GM18502 (cell line): ENCODE measurements at regions not wholly inside any gene's neighbourhood (a gene's known extent, or its start where the extent isn't known, plus 50 kb on each side); places are given as distances from the start of the nearest gene placed in this dataset.

Experiments
- ATAC-seq: cut with Tn5 transposase; IDR thresholded peaks from one replicate; pipeline ENCODE4 v1.9.1; 2021; ENCODE audit warnings: mild to moderate bottlenecking; ENCODE audit not compliant: unreplicated experiment, poor library complexity

DNA sequence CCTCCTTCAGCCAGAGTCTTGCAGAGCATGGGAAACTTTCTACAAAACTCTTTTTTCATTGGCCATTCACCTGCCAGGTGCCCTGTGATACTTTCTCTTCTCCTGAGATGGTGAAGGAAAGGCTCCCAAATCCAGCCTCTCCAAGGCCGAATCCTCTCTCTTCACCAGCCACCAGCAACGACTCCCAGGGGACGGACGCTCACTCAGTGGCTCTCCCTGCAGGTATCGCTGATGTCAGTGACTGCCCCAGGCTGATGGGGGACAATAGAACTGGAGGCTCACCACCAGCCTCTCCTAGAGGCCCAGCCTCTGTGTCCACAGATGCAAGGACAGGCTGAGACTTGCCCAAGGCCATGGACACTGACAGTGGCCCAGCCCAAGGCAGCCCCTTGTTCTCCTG, 204.1 kb downstream of the BCL11B start:
- no peak for ATAC-seq

DNA sequence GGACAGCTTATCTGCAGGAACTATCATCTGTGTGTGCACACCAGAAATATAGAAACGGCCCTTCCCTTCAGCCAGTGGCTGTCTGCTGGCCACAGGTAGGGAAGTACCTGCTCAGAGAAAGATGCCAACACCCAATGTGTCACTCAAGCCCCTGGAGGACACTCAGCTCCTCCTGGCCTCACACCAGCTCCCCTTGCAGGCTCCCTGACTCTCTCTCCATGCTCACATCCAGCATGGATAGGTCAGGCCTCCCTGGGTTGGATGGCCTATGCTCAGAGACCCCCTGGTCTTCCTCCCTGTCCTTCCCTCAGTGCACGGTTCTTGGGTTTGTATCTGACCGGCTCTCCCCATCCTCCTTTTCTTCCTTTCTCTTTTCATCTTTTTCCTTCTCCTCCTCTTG, 202.1 kb downstream of the BCL11B start:
- ATAC-seq: no peak

- no peak for ATAC-seq
Measured at GRCh38 chr14:99072433-99072832, 199.6 kb downstream of the BCL11B start.

DNA sequence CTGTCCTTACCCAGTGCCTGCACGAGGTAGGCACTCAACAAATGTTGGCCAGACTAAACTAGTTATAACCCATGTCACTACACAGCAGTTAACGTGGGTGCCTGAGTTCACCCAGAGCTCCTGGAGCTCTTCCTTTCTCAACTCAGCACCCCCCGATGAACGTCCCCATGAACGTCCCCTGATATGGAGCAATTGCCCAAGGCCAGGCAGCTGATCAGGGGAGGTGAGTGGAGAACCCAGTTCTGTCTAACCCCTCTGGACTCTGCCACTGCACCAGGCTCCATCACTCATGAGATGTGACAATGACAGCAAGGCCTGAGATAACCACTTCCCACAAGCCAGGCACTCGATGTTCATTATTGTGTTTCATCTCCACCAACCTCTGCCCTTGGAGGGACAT, 199.0 kb downstream of the BCL11B start:
- no peak for ATAC-seq

GRCh38 chr14:99073431-99073830, 198.6 kb downstream of the BCL11B start:
- no peak for ATAC-seq

DNA sequence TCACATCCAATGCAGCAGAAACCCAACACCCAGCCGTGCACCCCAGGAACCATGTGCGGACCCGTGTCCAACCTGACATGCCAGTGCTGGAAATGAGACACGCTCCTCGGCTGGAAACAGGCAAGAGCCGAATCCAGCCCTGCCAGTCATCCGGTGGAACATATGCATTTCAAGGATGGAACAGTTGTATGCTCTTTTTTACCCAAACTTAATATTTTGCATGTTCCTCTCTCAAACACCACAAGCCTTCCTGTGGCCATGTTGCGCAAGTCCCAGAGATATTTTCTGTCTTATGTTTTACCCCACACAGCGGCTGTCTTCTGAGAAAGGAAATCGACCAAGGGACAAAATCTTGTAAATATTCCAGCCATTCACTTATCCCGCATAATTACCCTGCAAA, 196.9 kb downstream of the BCL11B start:
- ATAC-seq: no peak

DNA sequence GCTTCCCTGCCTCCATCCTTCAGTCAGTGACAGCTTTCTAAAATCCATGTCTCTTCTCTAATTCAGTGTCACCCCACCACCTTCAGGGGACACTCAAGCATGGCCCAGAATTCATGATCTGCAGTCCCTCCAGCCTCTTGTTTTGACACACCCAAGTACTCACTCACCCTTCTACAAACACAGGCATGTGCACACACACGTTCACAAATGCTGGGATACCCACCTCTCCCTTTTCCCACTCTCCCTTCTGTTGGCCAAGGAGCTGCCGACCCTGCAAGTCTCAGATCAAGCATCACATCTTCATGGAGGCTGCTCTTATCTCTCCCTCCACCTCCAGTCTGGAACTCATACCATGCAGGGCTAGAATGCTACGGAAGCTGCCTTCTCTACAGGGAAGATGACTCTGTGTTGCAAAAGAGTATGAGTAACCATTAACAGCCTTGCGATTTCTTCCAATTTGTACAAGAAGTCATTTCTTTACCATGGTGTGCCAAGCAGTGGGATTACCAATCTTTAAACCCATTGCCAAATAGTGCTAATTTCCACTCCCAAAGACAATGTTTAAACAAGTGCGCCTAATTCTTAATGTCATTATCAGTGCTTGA, 196.1 kb downstream of the BCL11B start:
- no peak for ATAC-seq

DNA sequence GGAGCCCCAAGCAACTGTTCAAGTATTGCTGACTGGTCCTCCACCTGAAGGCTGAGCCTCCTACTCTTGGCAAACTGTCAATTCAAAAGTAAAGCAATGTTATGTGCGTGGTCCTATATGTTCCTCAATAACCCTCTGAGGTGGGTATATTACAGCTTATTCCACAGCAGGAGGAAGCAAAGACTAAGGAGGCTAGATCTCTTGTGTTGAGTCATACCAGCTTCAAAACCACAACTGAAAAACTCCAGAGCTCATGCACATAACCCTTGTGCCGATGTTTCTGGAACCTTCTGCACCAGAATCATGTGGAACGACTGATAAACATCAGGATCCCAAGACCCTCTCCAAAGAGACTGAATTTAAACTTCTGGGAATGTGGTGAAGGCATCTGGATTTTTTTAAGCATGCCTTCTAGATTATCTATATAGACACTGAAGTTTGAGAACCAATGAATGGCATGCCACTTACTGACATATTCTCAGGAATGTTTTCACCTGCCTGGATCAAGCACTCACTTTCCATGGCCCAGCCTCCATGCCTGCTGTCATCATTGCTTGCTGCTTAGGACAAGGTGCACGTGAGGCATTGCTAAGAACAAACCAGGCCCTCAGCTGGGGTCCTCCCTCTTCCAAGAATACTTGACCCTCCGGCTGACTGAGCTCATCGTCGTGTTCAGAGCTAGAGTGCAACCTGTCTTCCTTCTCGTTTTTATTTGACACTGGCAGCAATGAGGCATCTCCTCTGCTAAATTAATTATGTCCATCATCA, 194.7 kb downstream of the BCL11B start:
- ATAC-seq: no peak

- no peak for ATAC-seq
Measured at GRCh38 chr14:99077844-99078236, 194.2 kb downstream of the BCL11B start.

GRCh38 chr14:99078426-99078825, 193.6 kb downstream of the BCL11B start:
- ATAC-seq: no peak

DNA sequence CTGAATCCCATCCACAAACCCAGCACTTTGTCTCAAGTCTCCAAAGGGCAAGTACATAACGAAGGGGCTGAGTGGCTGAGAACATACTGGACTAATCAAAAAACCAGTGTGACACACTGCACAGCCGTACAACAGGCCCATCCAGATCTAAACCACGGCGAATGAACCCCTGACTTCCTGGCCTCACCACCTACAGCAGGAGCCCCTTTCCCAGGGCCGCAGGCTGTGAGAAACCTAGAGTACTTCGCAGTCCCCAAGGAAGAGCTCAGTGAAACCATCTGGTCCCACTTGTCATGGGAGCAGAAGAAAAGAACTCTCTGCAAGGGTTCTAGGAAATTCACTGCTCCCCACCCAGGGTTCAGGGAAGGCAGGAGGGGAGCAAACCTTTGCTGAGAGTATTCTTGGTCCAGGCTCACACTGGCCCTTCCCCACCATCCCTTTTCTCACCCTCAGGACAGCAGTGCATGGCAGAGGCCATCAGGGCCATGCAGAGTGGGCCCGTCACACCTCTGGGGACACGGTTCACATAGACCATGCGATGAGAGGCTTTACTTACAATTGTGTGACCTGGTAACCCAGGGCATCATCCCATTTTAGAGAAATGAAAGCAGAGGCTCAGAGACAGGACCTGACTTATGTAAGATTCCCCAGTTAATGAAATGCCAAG, 192.8 kb downstream of the BCL11B start:
- ATAC-seq: no peak

DNA sequence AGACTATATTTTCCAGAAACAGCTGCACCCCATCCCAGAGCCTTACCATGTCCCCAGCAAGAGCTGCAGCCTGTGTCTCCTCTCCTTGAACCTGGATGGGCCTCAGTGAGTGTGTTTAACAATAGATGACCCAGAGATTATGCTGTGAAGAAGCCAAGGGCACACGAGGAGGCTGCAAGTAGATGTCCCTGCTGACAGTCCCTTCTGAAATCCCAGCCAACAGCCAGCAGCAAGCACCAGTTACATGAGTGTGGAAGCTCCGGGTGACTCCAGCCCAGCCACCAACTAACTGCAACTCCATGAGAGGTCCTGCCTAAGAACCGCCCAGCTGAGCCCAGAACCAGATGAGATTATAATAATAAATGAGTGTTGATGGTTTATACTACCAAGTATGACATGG, 191.7 kb downstream of the BCL11B start:
- no peak for ATAC-seq

DNA sequence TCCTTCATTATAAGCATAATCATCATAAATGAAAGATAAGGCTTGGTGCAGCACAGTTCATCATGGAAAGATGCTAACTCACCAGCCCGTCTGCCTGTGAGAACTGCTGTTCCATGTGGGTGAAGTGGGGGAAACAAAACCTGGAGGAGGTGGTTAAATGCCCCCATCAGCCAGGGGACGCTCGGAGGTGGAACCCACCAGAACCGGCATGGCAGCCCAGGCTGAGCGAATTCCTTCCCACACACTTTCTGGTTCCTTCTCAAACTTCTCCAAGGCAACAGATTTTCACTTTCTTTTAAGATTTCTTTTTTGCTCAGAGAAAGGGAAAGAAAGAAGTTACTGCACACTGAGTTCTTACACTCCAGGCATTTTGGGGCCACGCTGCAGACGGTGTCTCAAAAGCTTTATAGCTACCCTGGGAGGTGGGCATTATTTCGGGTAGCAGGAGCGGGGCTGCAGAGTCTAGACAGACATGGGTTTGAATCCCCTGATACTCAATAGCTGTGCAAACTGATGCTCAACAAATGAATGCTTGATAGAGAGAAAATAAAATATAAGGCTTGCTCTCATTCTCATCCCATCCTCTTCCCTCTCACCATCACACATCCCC, 190.7 kb downstream of the BCL11B start:
- ATAC-seq: no peak

DNA sequence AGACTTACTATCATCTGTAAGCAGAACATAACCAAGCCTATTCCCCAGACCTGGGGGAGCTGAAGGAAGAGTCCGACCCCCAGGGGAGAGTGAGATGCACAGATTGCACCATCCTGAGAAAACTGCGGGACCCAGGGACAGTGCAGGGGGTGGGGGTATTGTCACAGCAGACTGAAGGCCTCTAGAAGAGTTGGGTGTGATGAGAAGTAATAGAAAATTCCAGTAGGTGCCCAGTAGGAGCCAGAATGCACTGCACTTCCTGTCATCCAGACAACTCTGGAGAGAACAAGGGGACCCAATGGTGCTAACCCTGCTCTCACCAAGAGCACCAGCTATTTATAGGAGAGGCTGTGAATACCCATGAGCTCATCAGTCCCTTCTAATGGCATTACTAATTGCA, 190.1 kb downstream of the BCL11B start:
- no peak for ATAC-seq

DNA sequence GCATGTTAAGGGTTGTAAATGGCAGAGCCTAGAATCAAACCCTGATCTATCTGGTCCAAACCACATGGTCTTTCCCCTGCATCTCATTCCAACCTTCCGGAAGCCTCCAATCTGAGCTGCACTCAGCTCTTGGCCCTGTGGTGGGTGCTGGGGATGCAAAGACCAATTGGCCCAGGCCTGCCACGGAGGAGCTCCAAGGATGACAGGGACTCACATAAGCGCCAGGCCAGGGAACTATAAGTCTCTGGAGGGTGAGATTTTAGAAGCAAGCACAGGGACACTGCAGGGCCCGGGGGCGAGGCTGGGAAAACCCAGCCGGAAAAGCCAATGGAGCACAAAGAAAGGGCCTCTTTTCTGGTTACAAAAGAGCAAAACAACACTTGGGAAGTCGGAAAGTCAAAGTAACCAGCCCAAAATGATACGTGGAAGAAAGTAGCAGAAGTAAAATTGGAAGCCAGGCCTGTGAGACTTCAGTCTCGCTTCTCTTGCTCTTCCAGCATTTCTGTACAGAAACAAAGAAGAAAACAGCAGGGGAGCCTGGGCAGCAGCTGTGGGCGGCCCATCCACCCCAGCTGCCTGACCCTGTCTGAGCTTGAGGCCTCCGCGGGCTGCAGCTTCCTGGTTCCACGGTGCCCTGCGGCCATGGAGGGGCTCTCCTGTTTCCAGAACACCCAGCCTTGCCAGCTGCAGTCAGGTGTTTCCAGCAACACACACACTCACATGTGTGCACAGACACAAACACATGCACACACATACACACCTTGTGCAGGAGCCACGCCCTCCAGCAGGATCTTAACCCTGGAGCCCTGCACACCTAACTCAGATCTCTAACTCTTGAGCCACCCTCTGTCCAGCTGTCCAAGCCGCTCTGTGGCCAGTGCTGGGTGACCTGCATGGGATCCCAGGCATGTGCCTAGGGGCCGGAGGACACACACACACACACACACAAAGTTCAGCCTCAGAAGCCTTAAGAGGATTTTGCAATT, 178.2 kb downstream of the BCL11B start:
- ATAC-seq: no peak

DNA sequence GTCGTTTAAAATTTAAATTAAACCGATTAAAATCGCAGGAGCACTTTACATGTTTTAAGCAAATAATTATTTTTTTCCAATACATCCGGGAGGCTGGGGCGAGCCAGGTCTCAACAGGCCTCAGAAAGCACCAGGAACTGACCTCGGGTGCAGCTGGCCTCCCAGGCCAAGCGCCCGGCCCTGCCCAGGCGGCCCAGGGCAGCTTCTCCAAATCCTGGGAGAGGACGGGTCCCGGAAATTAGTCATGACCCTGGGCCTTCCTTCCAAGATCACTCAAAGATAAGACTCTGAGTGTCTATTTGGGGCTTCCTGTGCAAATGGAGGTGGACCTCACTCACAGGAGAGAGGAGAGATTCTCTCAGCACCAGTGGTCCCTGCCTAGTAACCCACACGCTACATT, 177.1 kb downstream of the BCL11B start:
- no peak for ATAC-seq

GRCh38 chr14:99095369-99095768, 176.6 kb downstream of the BCL11B start:
- no peak for ATAC-seq

DNA sequence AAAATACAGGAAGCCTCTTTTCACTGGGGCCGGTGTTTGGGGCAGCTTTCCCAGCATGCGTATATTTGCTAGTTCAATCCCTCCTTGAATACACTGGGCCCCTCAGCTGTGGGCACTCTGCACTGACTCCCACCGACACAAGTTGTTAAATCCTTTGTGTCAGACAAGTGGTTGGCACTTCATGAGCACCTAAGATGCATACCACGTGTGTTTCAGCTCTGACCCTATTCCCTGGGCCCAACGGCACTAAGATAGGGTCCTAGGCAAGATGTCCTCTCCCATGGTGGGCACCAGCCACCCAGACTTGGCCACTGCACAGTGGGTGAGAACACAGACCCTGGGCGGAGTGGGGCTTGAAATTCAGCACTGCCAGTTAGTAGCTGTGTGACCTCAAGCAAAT, 173.8 kb downstream of the BCL11B start:
- no peak for ATAC-seq

DNA sequence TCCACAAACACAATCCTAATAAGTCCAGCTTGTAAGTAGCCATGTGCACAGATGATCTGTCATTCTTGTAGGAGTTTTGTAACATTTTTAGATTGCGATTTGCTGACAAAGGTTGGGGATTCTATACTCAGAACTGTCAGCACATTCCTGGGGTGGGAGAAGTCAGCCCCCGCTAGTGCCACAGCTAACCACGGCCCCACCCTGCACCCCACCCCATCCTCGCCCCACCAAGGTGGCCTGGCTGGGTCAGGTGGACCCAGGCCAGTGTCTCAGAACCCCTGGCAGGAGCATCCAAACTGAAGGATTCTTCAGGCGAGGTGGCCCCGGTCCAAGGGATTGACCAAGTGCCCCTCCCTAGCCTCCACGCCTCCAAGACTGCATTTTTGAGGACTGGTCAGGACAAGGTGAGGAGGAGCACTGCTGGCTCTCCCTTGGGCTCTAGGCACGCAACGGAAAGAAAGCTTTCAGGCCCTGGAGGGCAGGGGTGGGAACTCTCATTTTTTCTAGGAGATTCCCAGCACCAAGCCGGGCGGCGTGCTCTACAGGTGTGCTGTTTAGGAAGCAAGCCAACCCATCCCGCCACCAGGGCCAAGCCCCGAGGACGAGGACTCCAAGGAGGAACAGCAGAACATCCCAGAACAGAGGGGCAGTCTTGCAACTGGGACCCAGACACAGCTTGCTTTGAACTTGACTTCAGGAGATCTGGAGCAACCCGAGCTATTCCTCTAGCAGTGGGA, 172.8 kb downstream of the BCL11B start:
- no peak for ATAC-seq
